Neural cell (in vitro differentiated cells): ENCODE measurements at regions not wholly inside any gene's neighbourhood (a gene's known extent, or its start where the extent isn't known, plus 50 kb on each side); places are given as distances from the start of the nearest gene placed in this dataset.
"Not testable (repeated sequence)": the region's sequence is repeated elsewhere in the genome, so short reads cannot be mapped to it uniquely, and the experiment has no call there.

Source experiments
- H2AFZ ChIP-seq: fragments of 200-600, 300-800 bp; sonication (generic), shearing (Covaris generic); 2 replicates; pipeline ENCODE4 v1.6.0; 2014; ENCODE audit warnings: low read depth, mild to moderate bottlenecking, antibody characterized with exemption, low read length, moderate library complexity
- H3F3A ChIP-seq: fragments of 200-600 bp; shearing (Covaris generic); 2 replicates; pipeline ENCODE4 v1.6.1; 2016; ENCODE audit warnings: mild to moderate bottlenecking, moderate library complexity, mixed read lengths, antibody characterized with exemption, low read length; ENCODE audit not compliant: insufficient read depth, poor library complexity, severe bottlenecking
- H3K27ac ChIP-seq: fragments of 200-600, 300-800 bp; sonication (generic), shearing (Covaris generic); 2 replicates; pipeline ENCODE4 v1.5.1; 2014; ENCODE audit warnings: mild to moderate bottlenecking, low read length, moderate library complexity
- H3K27me3 ChIP-seq: fragments of 300-800, 200-600 bp; sonication (generic), shearing (Covaris generic); 2 replicates; pipeline ENCODE4 v1.6.0; 2014; ENCODE audit warnings: mild to moderate bottlenecking, low read depth, low read length, moderate library complexity; ENCODE audit not compliant: insufficient read depth
- H3K36me3 ChIP-seq: fragments of 300-800, 200-600 bp; sonication (generic), shearing (Covaris generic); 2 replicates; pipeline ENCODE4 v1.5.1; 2014; ENCODE audit warnings: mild to moderate bottlenecking, antibody characterized with exemption, low read length, moderate library complexity; ENCODE audit not compliant: insufficient read depth
- H3K4me2 ChIP-seq: fragments of 300-800, 200-600 bp; sonication (generic), shearing (Covaris generic); 2 replicates; pipeline ENCODE4 v1.6.0; 2014; ENCODE audit warnings: mild to moderate bottlenecking, low read length
- H3K4me3 ChIP-seq: fragments of 300-800, 200-600 bp; sonication (generic), shearing (Covaris generic); 2 replicates; pipeline ENCODE4 v1.5.1; 2014; ENCODE audit warnings: mild to moderate bottlenecking, low read length, moderate library complexity
- H3K79me2 ChIP-seq: fragments of 200-600 bp; shearing (Covaris generic); replicated peaks from 2 replicates; pipeline ENCODE4 v1.6.0; 2014; ENCODE audit warnings: mild to moderate bottlenecking, low read length, moderate library complexity; ENCODE audit not compliant: insufficient read depth
- H3K9ac ChIP-seq: fragments of 300-800, 200-600 bp; sonication (generic), shearing (Covaris generic); 2 replicates; pipeline ENCODE4 v1.6.1; 2016; ENCODE audit warnings: mild to moderate bottlenecking, low read length, mixed read lengths
- H3K9me2 ChIP-seq: fragments of 200-600 bp; shearing (Covaris generic); 2 replicates; pipeline ENCODE4 v1.6.1; 2016; ENCODE audit warnings: mild to moderate bottlenecking, low read length, mixed read lengths; ENCODE audit not compliant: insufficient read depth
- H3K9me3 ChIP-seq: fragments of 200-600, 300-800 bp; sonication (generic), shearing (Covaris generic); 2 replicates; pipeline ENCODE4 v1.6.1; 2016; ENCODE audit warnings: mild to moderate bottlenecking, mixed run types, low read length, moderate library complexity, mixed read lengths
- H4K20me1 ChIP-seq: fragments of 200-600 bp; shearing (Covaris generic); 2 replicates; pipeline ENCODE4 v1.6.1; 2016; ENCODE audit warnings: mild to moderate bottlenecking, mixed run types; ENCODE audit not compliant: insufficient read depth
- CTCF ChIP-seq: fragments of 450-650 bp; IDR thresholded peaks from 2 replicates; pipeline ENCODE4 v1.5.1; 2014; ENCODE audit warnings: antibody characterized with exemption, mild to moderate bottlenecking, moderate library complexity; ENCODE audit not compliant: poor library complexity, severe bottlenecking
- EP300 ChIP-seq: fragments of 450-650 bp; conservative IDR thresholded peaks from 2 replicates; pipeline ENCODE4 v1.6.1; 2014; ENCODE audit warnings: antibody characterized with exemption, mild to moderate bottlenecking, moderate library complexity; ENCODE audit not compliant: poor library complexity, severe bottlenecking
- EZH2 ChIP-seq: fragments of 200-600, 300-800 bp; shearing (Covaris generic), sonication (generic); IDR thresholded peaks from 2 replicates; pipeline ENCODE4 v1.6.1; 2014; ENCODE audit warnings: antibody characterized with exemption, low read length, borderline replicate concordance, mild to moderate bottlenecking; ENCODE audit not compliant: insufficient read depth, poor library complexity, severe bottlenecking
- MXI1 ChIP-seq: fragments of 450-650 bp; conservative IDR thresholded peaks from 2 replicates; pipeline ENCODE4 v1.6.1; 2014; ENCODE audit warnings: antibody characterized with exemption, mild to moderate bottlenecking; ENCODE audit not compliant: poor library complexity, severe bottlenecking
- POLR2AphosphoS5 ChIP-seq: IDR thresholded peaks from 2 replicates; pipeline ENCODE4 v1.6.1; 2012
- RAD21 ChIP-seq: fragments of 450-650 bp; conservative IDR thresholded peaks from 2 replicates; pipeline ENCODE4 v1.6.1; 2014; ENCODE audit warnings: antibody characterized with exemption, mild to moderate bottlenecking, moderate library complexity
- REST ChIP-seq: IDR thresholded peaks from 2 replicates; pipeline ENCODE4 v1.6.1; 2012; ENCODE audit warnings: borderline replicate concordance
- SMC3 ChIP-seq: fragments of 450-650 bp; conservative IDR thresholded peaks from 2 replicates; pipeline ENCODE4 v1.6.1; 2014; ENCODE audit warnings: antibody characterized with exemption, mild to moderate bottlenecking, moderate library complexity; ENCODE audit not compliant: poor library complexity
- TAF1 ChIP-seq: IDR thresholded peaks from 2 replicates; pipeline ENCODE4 v1.6.1; 2012; ENCODE audit warnings: low read depth

- no peak overlapping the region for H2AFZ ChIP-seq
- H3K27ac ChIP-seq, result no peak overlapping the region
- no peak overlapping the region for H3K4me3 ChIP-seq
- no peak overlapping the region for H3K4me2 ChIP-seq
- TF ChIP-seq MXI1 (no peak), RAD21 (no peak), EZH2 (no peak), CTCF (no peak), SMC3 (no peak), POLR2AphosphoS5 (no peak), TAF1 (no peak), REST (no peak), EP300 (no peak)
- no peaks in the 10 kb centered on the region for H3K9me3 ChIP-seq
- no peaks in the 10 kb centered on the region for H3F3A ChIP-seq
- no peak overlapping the region for H3K9ac ChIP-seq
- H3K9me2 ChIP-seq, result no peaks in the 10 kb centered on the region
- no peaks in the 10 kb centered on the region for H3K36me3 ChIP-seq
- H3K79me2 ChIP-seq, result no peaks in the 10 kb centered on the region
- no peaks in the 10 kb centered on the region for H3K27me3 ChIP-seq
- H4K20me1 ChIP-seq, result no peaks in the 10 kb centered on the region
These were observed 268.3 kb downstream of the MEX3B start for GRCh38 chr15:81777546-81777945.

GRCh38 chr15:81776976-81777375, 268.8 kb downstream of the MEX3B start:
- TF ChIP-seq RAD21 (no peak), SMC3 (no peak), EZH2 (no peak), EP300 (no peak), REST (no peak), MXI1 (no peak), CTCF (no peak), TAF1 (no peak), POLR2AphosphoS5 (no peak)
- H3K36me3 ChIP-seq, result no peaks in the 10 kb centered on the region
- no peak overlapping the region for H3K4me2 ChIP-seq
- H3K27ac ChIP-seq, result no peak overlapping the region
- no peaks in the 10 kb centered on the region for H3K9me2 ChIP-seq
- H2AFZ ChIP-seq, result no peak overlapping the region
- no peak overlapping the region for H3K9ac ChIP-seq
- H3F3A ChIP-seq, result no peaks in the 10 kb centered on the region
- H3K27me3 ChIP-seq, result no peaks in the 10 kb centered on the region
- H4K20me1 ChIP-seq, result no peaks in the 10 kb centered on the region
- H3K4me3 ChIP-seq, result no peak overlapping the region
- no peaks in the 10 kb centered on the region for H3K9me3 ChIP-seq
- H3K79me2 ChIP-seq, result no peaks in the 10 kb centered on the region

- not testable (repeated sequence) for H3K9me3 ChIP-seq, H3K27me3 ChIP-seq, H3F3A ChIP-seq, H2AFZ ChIP-seq, H3K27ac ChIP-seq, H3K9me2 ChIP-seq, H3K36me3 ChIP-seq, H3K4me3 ChIP-seq, H3K4me2 ChIP-seq, H3K9ac ChIP-seq, H3K79me2 ChIP-seq, H4K20me1 ChIP-seq
These were observed 270.0 kb downstream of the MEX3B start for GRCh38 chr15:81775779-81776178.
